ENCODE measurements at regions not wholly inside any gene's neighbourhood (a gene's known extent, or its start where the extent isn't known, plus 50 kb on each side); places are given as distances from the start of the nearest gene placed in this dataset.
A peak's percentile ranks its signal among the peaks of the same experiment; 100 is the strongest.
"Not testable (repeated sequence)": the region's sequence is repeated elsewhere in the genome, so short reads cannot be mapped to it uniquely, and the experiment has no call there.

DNA sequence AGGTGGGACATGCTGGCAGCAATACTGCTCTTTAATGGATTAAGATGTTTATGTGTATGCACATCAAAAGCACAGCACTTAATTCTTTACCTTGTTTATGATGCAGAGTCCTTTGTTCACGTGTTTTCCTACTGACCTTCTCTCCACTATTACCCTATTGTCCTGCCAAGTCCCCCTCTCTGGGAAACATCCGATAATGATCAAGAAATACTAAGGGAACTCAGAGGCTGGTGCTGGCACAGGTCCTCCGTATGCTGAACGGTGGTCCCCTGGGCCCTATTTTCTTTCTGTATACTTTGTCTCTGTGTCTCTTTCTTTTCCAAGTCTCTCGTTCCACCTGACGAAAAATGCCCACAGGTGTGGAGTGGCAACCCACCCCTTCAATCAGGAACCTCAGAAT lies 84.0 kb upstream of the ALDH3B2 start:
- DNase-seq = not testable (repeated sequence)

DNA sequence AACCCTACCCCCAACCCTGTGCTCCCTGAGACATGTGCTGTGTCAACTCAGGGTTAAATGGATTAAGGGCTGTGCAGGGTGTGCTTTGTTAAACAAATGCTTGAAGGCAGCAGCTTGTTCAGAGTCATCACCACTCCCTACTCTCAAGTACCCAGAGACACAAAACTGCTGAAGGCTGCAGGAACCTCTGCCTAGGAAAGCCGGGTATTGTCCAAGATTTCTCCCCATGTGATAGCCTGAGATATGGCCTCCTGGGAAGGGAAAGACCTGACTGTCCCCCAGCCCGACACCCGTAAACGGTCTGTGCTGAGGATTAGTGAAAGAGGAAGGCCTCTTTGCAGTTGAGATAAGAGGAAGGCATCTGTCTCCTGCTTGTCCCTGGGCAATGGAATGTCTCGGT lies 83.6 kb upstream of the ALDH3B2 start:
- DNase-seq = not testable (repeated sequence)

DNA sequence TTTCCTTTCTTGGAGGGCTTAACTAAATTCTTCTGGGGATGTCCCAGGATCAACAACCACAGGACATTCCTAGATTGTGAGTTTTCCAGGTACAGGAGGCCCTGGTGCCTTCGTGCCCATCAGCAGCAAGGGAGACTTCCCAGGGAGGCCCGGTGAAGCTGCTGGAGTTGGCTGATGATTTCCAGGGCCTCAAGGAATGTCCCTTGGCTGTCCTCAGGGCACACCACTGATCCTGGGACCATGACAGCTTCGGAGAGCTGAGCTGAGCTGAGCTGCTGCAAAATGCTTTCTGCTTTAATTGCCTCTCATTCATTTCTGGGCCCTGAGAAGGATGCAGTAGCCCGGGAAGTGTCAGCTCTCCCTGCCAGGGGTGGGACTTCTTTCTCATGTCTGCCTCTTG lies 79.4 kb upstream of the ALDH3B2 start:
- not testable (repeated sequence) for DNase-seq

DNA sequence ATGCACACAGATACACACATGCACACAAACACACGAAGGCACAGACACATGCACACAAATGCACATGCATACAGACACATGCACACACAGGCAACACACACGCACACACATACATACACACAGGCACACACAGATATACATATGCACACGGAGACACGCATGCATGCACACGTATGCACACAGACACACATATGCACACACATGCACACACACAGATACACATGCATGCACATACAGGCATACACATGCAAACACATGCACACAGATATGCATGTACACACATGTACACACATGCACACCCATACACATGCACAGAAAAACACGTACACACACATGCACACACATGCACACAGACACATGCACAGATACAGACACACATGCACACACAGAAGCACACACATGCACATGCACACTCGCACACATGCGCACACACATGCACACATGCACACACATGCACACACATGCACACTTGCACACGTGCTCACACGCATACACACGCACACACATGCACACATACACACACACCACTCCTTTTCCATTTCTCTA lies 70.8 kb upstream of the ALDH3B2 start:
- no peak for DNase-seq

DNA sequence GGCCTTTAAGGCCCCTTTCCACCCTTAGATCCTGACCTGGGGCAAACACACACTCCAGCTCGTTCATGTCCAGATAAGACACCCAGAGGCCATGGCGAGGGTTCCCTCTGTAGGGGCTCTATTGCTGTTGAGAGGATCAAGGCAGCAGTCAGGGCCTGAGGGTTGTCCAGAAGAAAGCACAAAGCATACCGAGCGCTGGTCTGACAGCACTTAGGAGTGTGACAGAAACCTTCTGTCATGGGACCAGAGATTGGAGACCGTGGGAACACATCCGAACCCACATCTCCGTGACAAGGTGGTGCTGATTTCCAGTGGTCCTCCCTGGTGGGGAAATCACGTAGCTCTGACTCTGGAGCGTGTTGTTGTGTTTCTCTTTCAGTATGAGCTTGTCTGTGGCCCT lies 69.8 kb upstream of the ALDH3B2 start:
- DNase-seq = not testable (repeated sequence)

DNA sequence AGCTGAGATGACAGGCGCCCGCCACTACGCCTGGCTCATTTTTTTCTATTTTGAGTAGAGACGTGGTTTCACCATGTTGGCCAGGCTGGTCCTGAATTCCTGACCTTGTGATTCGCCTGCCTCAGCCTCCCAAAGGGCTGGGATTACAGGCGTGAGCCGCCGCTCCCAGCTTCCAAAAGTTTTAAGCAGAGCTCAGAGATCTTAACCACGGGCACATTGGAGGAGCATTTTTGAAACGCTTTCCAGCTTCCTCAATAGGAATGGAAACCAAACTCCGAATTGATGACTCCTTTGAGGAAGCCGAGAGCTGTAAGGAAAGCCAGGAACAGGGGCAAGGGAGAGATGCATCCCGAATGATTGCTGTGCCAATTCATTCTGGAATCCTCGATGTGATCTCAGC lies 63.8 kb upstream of the ALDH3B2 start:
- not testable (repeated sequence) for DNase-seq

DNA sequence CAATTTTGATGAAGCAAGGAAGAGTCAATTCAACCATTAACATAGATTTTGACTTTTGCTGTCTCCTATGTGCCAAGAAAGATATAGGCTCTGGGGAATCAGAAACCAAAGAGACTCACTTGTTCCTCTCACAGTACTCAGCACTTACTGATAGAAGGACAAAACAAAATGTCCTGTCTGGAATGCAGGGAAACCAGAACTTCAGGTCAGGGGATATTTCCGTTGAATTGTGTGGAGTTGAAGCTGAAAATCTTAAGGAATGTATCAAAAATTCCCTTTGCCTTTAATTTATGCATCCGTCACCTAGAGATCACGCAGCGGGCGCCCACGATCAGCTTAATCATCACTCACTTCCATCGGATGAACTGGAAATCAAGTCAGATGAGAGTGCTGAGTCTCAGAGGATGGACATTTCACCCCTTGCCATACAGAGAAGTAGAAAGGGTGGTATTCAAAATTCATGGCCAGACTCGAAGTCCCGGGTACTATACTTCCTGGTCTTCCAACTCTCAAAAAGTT lies 63.2 kb upstream of the ALDH3B2 start:
- not testable (repeated sequence) for DNase-seq

DNA sequence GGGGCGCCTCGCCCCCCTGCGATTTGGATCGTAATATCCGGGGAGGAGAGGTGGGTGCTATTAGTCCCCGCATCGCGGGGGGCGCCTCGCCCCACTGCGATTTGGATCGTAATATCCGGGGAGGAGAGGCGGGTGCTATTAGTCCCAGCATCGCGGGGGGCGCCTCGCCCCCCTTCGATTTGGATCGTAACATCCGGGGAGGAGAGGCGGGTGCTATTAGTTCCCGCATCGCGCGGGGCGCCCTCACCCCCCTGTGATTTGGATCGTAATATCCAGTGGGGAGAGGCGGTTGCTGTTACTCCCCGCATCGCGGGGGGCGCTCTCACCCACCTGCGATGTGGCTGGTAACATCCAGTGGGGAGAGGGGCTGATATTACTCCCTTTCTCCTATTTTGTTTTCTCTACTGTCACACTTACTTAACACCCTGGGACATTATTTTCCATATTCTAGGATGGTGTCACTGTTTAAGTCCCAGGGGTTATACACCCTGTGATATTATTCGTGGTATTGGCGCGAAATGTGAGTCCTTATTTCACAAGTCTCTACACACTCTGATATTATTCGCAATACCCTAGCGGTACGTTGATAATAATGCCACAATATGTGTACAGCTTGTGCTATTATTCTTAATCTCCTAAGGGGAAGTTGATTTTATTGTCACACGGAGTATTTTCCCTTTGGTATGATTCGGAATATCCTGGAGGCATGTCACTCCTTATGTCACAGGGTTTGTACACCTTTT lies 57.8 kb upstream of the ALDH3B2 start:
- DNase-seq = peak; percentile 60

DNA sequence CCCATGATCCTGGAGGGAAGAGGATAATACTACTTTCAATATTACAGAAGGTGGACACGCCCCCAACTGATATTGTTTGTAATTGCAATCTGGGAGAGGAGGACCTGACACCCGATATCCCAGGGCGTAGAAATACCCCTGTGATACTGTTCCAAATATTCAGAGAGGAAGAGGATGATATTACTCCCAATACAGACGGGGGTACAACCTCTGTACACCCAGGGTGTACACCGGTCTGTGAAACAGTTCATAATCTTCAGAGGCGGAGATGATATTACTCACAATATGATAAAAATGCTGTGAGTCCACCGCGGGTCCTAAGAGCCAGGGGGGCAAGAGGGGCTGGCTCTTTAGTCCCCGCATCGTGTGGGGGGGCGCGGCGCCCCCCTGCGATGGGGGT lies 57.2 kb upstream of the ALDH3B2 start:
- DNase-seq = peak; percentile 4

DNA sequence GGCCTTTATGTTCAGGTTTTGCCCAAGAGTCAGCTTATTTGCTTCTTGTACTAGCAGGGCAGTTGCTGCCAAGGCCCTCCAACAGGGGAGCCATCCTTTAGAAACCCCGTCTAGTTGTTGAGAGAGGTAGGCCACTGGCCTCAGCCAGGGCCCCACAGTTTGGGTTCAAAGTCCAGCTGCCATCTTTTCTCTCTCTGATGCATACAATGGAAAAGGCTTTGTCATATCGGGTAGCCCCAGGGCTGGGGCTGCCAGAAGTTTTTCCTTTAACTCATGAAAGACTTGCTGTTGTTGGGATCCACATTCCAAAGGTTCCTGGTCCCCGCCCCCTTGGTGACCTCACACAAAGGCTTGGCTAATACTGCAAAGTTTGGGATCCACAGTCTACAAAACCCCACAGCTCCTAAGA lies 53.7 kb upstream of the ALDH3B2 start:
- not testable (repeated sequence) for DNase-seq

DNA sequence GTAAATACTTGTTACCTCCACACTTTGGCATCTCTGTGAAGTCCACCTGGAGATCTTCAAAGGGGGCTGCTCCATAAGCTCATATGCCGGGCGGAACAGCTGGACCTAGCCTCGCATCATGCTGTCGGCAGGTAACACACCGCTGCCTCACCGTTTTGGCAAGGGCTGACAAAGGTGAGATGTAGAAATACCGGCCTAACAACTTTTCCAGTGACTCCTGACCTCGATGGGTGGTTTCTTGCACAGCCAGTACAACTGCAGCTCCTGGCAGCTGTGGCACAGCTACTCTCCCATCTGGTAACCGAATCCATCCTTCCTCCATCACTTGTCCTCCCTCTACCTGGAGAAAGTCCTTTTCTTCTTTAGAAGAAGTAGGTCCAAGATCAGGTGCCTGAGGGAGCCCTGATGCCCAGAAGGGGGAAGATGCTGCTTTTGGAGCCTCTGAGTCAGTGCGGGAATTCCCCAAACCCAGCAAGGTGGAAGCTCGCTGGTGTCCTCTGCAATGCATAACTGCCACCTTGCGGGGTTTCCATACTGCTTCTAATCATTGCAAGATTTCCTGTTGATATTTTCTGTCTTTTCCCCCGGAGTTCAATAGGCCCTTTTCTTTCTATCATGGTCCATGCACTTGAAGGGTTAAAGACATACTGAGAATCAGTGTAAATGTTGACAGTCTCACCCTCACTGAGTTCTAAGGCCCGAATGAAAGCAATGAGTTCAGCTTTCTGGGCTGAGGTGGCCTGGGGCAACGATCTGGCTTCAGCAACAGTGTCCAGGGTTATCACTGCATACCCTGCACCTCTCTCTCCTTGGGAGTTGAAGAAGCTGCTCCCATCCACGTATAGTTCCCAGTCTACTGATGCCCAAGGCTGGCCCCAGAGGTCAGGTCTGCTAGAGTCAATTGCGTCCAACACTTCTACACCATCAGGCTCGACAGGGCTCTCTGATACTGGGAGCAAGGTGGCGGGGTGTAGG lies 52.9 kb upstream of the ALDH3B2 start:
- DNase-seq = not testable (repeated sequence)

Data from hematopoietic multipotent progenitor cell treated with erythropoietin and hydrocortisone succinate and interleukin-3 and kit ligand, for 4 days (in vitro differentiated cells).